CD8-positive, alpha-beta memory T cell (primary cell): ENCODE measurements at regions not wholly inside any gene's neighbourhood (a gene's known extent, or its start where the extent isn't known, plus 50 kb on each side); places are given as distances from the start of the nearest gene placed in this dataset.

Source experiments
- CTCF ChIA-PET: fragments of 350-600 bp; sonication (Branson Sonifier 250); formaldehyde crosslinking; loops from one replicate; lab custom pipeline; 2021; ENCODE audit warnings: antibody characterized with exemption; lab: Charles Lee
- POLR2A ChIA-PET: fragments of 350-600 bp; sonication (Branson Sonifier 250); formaldehyde crosslinking; loops from one replicate; lab custom pipeline; 2021; ENCODE audit warnings: antibody characterized with exemption; lab: Charles Lee
- DNase-seq, 5 donors: peaks; one replicate each; pipeline versions ENCODE4 v3.0.0 to v3.0.0-alpha.2; 2020 to 2022; ENCODE audit warnings: mixed read lengths in 1 of 5
- H3K27ac ChIP-seq: one replicate; pipeline ENCODE4 v1.7.0; 2013; ENCODE audit warnings: low read depth, mild to moderate bottlenecking, low read length, moderate library complexity
- H3K27me3 ChIP-seq: 2 replicates; pipeline ENCODE4 v1.7.0; 2013; ENCODE audit warnings: low read length, mild to moderate bottlenecking; ENCODE audit not compliant: insufficient read depth, poor library complexity, severe bottlenecking
- H3K36me3 ChIP-seq: 2 replicates; pipeline ENCODE4 v1.7.0; 2013; ENCODE audit warnings: mild to moderate bottlenecking, low read length, moderate library complexity; ENCODE audit not compliant: insufficient read depth
- H3K4me1 ChIP-seq: 2 replicates; pipeline ENCODE4 v1.7.0; 2013; ENCODE audit warnings: mild to moderate bottlenecking, low read length, moderate library complexity; ENCODE audit not compliant: insufficient read depth
- H3K4me3 ChIP-seq: 2 replicates; pipeline ENCODE4 v1.7.0; 2013; ENCODE audit warnings: mild to moderate bottlenecking, low read length
- H3K9me3 ChIP-seq: 2 replicates; pipeline ENCODE4 v1.7.0; 2013; ENCODE audit warnings: mild to moderate bottlenecking, low read length
- H3K27ac Mint-ChIP-seq, 8 donors: one replicate each; pipeline ENCODE4 v1.8.0; 2020 to 2021; ENCODE audit warnings: mixed read lengths in 8 of 8, mild to moderate bottlenecking in 6 of 8, inconsistent platforms in 3 of 8, moderate library complexity in 3 of 8
- H3K27me3 Mint-ChIP-seq, 2 donors: one replicate each; pipeline ENCODE4 v1.8.0; 2020 to 2021; ENCODE audit warnings: mixed read lengths in 2 of 2, mild to moderate bottlenecking in 1 of 2, moderate library complexity in 1 of 2
- H3K36me3 Mint-ChIP-seq, 3 donors: one replicate each; pipeline ENCODE4 v1.8.0; 2020 to 2021; ENCODE audit warnings: mixed read lengths in 3 of 3, inconsistent platforms in 1 of 3, mild to moderate bottlenecking in 1 of 3
- H3K4me1 Mint-ChIP-seq, 3 donors: one replicate each; pipeline ENCODE4 v1.8.0; 2020 to 2021; ENCODE audit warnings: mixed read lengths in 3 of 3, inconsistent platforms in 1 of 3, mild to moderate bottlenecking in 1 of 3
- H3K4me3 Mint-ChIP-seq, 7 donors: one replicate each; pipeline ENCODE4 v1.8.0; 2020 to 2021; ENCODE audit warnings: mixed read lengths in 7 of 7, mild to moderate bottlenecking in 6 of 7, moderate library complexity in 4 of 7, inconsistent platforms in 2 of 7
- H3K9me3 Mint-ChIP-seq, 5 donors: one replicate each; pipeline ENCODE4 v1.8.0; 2020 to 2022; ENCODE audit warnings: mixed read lengths in 5 of 5, mild to moderate bottlenecking in 3 of 5, moderate library complexity in 2 of 5, inconsistent platforms in 1 of 5

- H3K27ac ChIP-seq: no peak overlapping the region
- no peaks in the 10 kb centered on the region for H3K4me1 ChIP-seq
- H3K36me3 ChIP-seq: no peaks in the 10 kb centered on the region
- no peak overlapping the region for H3K4me3 Mint-ChIP-seq
- no peaks in the 10 kb centered on the region for H3K36me3 Mint-ChIP-seq
- H3K9me3 Mint-ChIP-seq: peaks cover 2 to 18% (median 8%) of the 10 kb centered on the region in 5 donors
- no peaks in the 10 kb centered on the region for H3K4me1 Mint-ChIP-seq
- no peaks in the 10 kb centered on the region for H3K27me3 ChIP-seq
- ChIA-PET POLR2A (no interaction called here), CTCF (no interaction called here)
- peaks cover 2% of the 10 kb centered on the region for H3K9me3 ChIP-seq
- no peaks in the 10 kb centered on the region for H3K27me3 Mint-ChIP-seq
- no peak overlapping the region for H3K27ac Mint-ChIP-seq
- DNase-seq: no peak
- H3K4me3 ChIP-seq: no peak overlapping the region
Measured at GRCh38 chr11:106503901-106504300, 426.4 kb downstream of the AASDHPPT start.

DNA sequence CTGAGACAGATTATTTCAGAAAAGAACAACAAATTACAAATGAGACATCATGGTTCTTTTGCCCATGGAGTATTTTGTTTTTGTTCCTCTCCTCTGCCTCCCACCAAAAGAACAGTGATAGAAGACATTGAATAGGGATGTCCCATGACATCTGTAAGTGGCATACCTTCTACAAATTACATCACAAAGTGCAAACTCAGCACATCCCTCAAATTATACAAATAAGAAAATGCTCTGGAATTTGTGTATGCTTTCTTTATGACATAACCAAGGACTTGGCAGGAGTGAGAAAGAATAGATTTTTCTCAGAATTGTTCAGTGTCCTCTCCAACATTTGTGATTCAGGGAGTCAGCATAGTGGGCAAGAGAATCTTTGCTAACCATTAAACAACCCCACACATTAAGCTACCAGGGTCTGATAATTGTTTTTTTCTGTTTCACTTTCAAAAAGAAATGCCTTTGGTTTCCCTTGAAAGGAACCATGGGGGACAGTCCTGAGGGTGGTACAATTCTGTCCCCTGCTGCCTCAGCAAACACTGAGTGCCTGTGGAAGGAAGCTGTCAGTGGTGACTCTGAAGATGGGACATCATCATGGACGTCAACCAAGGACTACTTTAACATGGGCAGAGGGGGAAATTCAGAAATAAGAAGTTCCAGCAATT lies 430.3 kb downstream of the AASDHPPT start:
- Mint-ChIP-seq H3K27me3 (no peaks in the 10 kb centered on the region), H3K27ac (no peak overlapping the region), H3K36me3 (no peaks in the 10 kb centered on the region), H3K4me1 (no peaks in the 10 kb centered on the region), H3K9me3 (peaks cover 0 to 25% (median 9%) of the 10 kb centered on the region in 5 donors), H3K4me3 (no peak overlapping the region)
- CTCF ChIA-PET: no interaction called here
- no peak overlapping the region for H3K27ac ChIP-seq
- no peaks in the 10 kb centered on the region for H3K27me3 ChIP-seq
- H3K9me3 ChIP-seq: no peaks in the 10 kb centered on the region
- no peaks in the 10 kb centered on the region for H3K4me1 ChIP-seq
- no peak overlapping the region for H3K4me3 ChIP-seq
- no peak for DNase-seq
- H3K36me3 ChIP-seq: no peaks in the 10 kb centered on the region
- POLR2A ChIA-PET: no interaction called here

- H3K4me3 Mint-ChIP-seq: no peak overlapping the region
- no peaks in the 10 kb centered on the region for H3K27me3 ChIP-seq
- H3K36me3 ChIP-seq: no peaks in the 10 kb centered on the region
- no peaks in the 10 kb centered on the region for H3K9me3 ChIP-seq
- ChIA-PET POLR2A (no interaction called here), CTCF (no interaction called here)
- H3K27ac ChIP-seq: no peak overlapping the region
- no peaks in the 10 kb centered on the region for H3K27me3 Mint-ChIP-seq
- peaks cover 0 to 48% (median 6%) of the 10 kb centered on the region in 5 donors for H3K9me3 Mint-ChIP-seq
- DNase-seq: no peak
- H3K4me1 Mint-ChIP-seq: no peaks in the 10 kb centered on the region
- no peak overlapping the region for H3K27ac Mint-ChIP-seq
- H3K4me1 ChIP-seq: no peaks in the 10 kb centered on the region
- H3K4me3 ChIP-seq: no peak overlapping the region
- H3K36me3 Mint-ChIP-seq: no peaks in the 10 kb centered on the region
Measured at GRCh38 chr11:106514706-106515105, 437.2 kb downstream of the AASDHPPT start.

GRCh38 chr11:106517426-106517825 lies 440.0 kb downstream of the AASDHPPT start:
- Histone ChIP-seq H3K27ac (no peak overlapping the region), H3K27me3 (no peaks in the 10 kb centered on the region), H3K36me3 (no peaks in the 10 kb centered on the region), H3K4me1 (no peaks in the 10 kb centered on the region), H3K4me3 (no peak overlapping the region), H3K9me3 (no peaks in the 10 kb centered on the region)
- H3K9me3 Mint-ChIP-seq: peaks cover 0 to 58% (median 5%) of the 10 kb centered on the region in 5 donors
- DNase-seq: no peak
- no peaks in the 10 kb centered on the region for H3K4me1 Mint-ChIP-seq
- no peak overlapping the region for H3K27ac Mint-ChIP-seq
- no peaks in the 10 kb centered on the region for H3K36me3 Mint-ChIP-seq
- POLR2A ChIA-PET: no interaction called here
- H3K4me3 Mint-ChIP-seq: no peak overlapping the region
- CTCF ChIA-PET: no interaction called here
- H3K27me3 Mint-ChIP-seq: no peaks in the 10 kb centered on the region

DNA sequence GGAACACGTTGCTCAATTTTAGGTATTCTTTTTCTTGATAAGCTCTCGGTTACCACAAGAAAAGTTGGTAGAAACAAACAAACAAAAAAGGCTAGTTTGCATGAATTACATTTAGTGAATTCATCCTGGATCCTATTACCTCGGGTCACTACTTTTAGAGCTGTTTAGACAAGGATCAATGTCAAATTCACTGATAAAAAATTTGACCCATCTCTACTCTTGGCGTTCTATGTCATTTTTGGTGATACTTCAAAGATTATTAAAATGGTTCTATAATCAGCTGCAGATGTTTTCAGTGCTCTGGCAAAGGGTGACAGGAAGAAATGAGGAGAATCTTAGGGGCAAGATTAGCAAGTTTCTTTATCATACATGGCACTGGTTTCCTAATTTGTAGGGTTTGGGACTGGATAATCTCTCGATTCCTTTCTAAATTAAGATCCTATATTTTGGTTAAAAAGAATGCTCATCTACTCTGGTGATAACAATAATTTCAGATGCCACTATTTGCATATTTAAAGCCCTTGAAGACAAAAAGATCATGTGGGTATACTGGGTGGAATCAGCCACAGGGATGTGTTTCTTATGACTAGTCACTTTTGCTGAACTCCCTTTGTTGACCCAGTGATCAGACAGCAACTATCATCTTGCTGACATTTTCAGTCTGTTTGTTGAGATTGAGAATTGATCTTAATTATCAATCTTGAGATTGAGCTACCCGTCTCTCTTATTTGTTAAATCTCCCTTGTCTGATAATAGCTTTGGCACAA lies 442.9 kb downstream of the AASDHPPT start:
- peaks cover 0 to 43% (median 2%) of the 10 kb centered on the region in 5 donors for H3K9me3 Mint-ChIP-seq
- H3K4me1 ChIP-seq: no peaks in the 10 kb centered on the region
- H3K27ac Mint-ChIP-seq: no peak overlapping the region
- H3K27me3 Mint-ChIP-seq: no peaks in the 10 kb centered on the region
- no peak overlapping the region for H3K4me3 Mint-ChIP-seq
- ChIA-PET CTCF (no interaction called here), POLR2A (no interaction called here)
- no peaks in the 10 kb centered on the region for H3K36me3 Mint-ChIP-seq
- no peak for DNase-seq
- H3K36me3 ChIP-seq: no peaks in the 10 kb centered on the region
- H3K27ac ChIP-seq: no peak overlapping the region
- no peaks in the 10 kb centered on the region for H3K9me3 ChIP-seq
- H3K27me3 ChIP-seq: no peaks in the 10 kb centered on the region
- no peak overlapping the region for H3K4me3 ChIP-seq
- H3K4me1 Mint-ChIP-seq: no peaks in the 10 kb centered on the region

DNA sequence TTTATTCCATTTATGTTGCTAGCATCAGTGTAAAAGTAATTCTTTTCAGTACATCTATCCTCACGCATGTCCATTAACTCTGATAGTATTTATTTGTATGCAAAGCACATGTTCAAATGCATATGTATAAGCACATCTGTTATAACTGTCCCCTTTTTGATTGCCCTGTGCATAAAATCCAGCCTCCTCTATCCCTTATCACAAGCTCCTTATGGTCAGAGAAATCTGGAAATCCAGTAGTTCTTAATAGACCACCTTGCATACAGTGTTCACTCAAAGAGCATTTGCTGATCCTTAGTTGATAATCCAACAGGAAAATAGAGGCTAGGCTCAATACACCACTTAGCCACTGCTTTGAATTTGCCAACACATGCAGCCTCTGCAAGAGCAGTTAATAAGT lies 443.5 kb downstream of the AASDHPPT start:
- no peak overlapping the region for H3K4me3 Mint-ChIP-seq
- DNase-seq: no peak
- no peaks in the 10 kb centered on the region for H3K27me3 Mint-ChIP-seq
- no peaks in the 10 kb centered on the region for H3K4me1 ChIP-seq
- H3K27ac ChIP-seq: no peak overlapping the region
- no peak overlapping the region for H3K4me3 ChIP-seq
- peaks cover 0 to 39% (median 2%) of the 10 kb centered on the region in 5 donors for H3K9me3 Mint-ChIP-seq
- no peaks in the 10 kb centered on the region for H3K36me3 Mint-ChIP-seq
- no peaks in the 10 kb centered on the region for H3K36me3 ChIP-seq
- H3K27ac Mint-ChIP-seq: no peak overlapping the region
- H3K4me1 Mint-ChIP-seq: no peaks in the 10 kb centered on the region
- H3K27me3 ChIP-seq: no peaks in the 10 kb centered on the region
- POLR2A ChIA-PET: no interaction called here
- CTCF ChIA-PET: no interaction called here
- H3K9me3 ChIP-seq: no peaks in the 10 kb centered on the region

GRCh38 chr11:106523171-106523570 lies 445.7 kb downstream of the AASDHPPT start:
- no peak overlapping the region for H3K27ac ChIP-seq
- H3K9me3 ChIP-seq: no peaks in the 10 kb centered on the region
- no peak for DNase-seq
- no peak overlapping the region for H3K27ac Mint-ChIP-seq
- H3K36me3 ChIP-seq: no peaks in the 10 kb centered on the region
- no peaks in the 10 kb centered on the region for H3K36me3 Mint-ChIP-seq
- POLR2A ChIA-PET: no interaction called here
- no peak overlapping the region for H3K4me3 ChIP-seq
- H3K4me1 Mint-ChIP-seq: no peaks in the 10 kb centered on the region
- H3K27me3 Mint-ChIP-seq: no peaks in the 10 kb centered on the region
- CTCF ChIA-PET: no interaction called here
- no peaks in the 10 kb centered on the region for H3K4me1 ChIP-seq
- no peaks in the 10 kb centered on the region for H3K27me3 ChIP-seq
- no peak overlapping the region for H3K4me3 Mint-ChIP-seq
- H3K9me3 Mint-ChIP-seq: peaks cover 0 to 40% (median 3%) of the 10 kb centered on the region in 5 donors

DNA sequence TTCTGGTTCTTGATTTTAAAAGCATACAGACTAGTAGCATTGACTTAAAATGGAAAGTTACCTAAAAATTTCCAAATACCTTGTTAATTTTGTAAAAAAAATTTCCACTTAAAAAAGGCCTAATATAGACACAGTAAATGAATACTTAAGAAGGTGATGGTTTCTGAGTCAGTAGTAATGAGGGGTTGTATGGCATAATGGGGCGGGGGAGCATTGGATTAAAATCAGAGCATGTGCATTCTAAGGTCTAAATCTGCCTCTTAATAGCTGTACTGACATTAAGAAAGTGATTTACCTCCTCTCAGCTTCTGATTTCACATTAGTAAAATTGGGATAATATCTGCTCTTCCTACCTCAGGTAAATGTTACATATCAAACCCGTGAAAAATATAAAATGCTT lies 446.5 kb downstream of the AASDHPPT start:
- CTCF ChIA-PET: no interaction called here

More for the DNA sequence above, 446.5 kb downstream of the AASDHPPT start:
- Histone ChIP-seq H3K36me3 (no peaks in the 10 kb centered on the region), H3K4me1 (no peaks in the 10 kb centered on the region), H3K9me3 (no peaks in the 10 kb centered on the region), H3K27ac (no peak overlapping the region), H3K4me3 (no peak overlapping the region), H3K27me3 (no peaks in the 10 kb centered on the region)
- DNase-seq: no peak
- POLR2A ChIA-PET: no interaction called here
- H3K9me3 Mint-ChIP-seq: peaks cover 0 to 38% (median 3%) of the 10 kb centered on the region in 5 donors
- no peak overlapping the region for H3K27ac Mint-ChIP-seq
- H3K36me3 Mint-ChIP-seq: no peaks in the 10 kb centered on the region
- H3K4me3 Mint-ChIP-seq: no peak overlapping the region
- no peaks in the 10 kb centered on the region for H3K27me3 Mint-ChIP-seq
- no peaks in the 10 kb centered on the region for H3K4me1 Mint-ChIP-seq
